Parathyroid adenoma (tissue), 2 donors: ENCODE measurements at regions not wholly inside any gene's neighbourhood (a gene's known extent, or its start where the extent isn't known, plus 50 kb on each side); places are given as distances from the start of the nearest gene placed in this dataset.

Experiments used
- H2AFZ ChIP-seq: fragments of 300-600 bp; sonication (generic); one replicate; pipeline ENCODE4 v1.7.0; 2017; ENCODE audit warnings: antibody characterized with exemption, mild to moderate bottlenecking
- H3K27ac ChIP-seq: fragments of 300-600 bp; sonication (generic); one replicate; pipeline ENCODE4 v1.7.0; 2017
- H3K27me3 ChIP-seq: fragments of 300-600 bp; sonication (generic); one replicate; pipeline ENCODE4 v1.7.0; 2017; ENCODE audit warnings: low read length; ENCODE audit not compliant: control insufficient read depth, insufficient read depth
- H3K36me3 ChIP-seq: fragments of 300-600 bp; sonication (generic); one replicate; pipeline ENCODE4 v1.7.0; 2017; ENCODE audit warnings: low read length; ENCODE audit not compliant: control insufficient read depth, insufficient read depth
- H3K4me1 ChIP-seq: fragments of 300-600 bp; sonication (generic); one replicate; pipeline ENCODE4 v1.7.0; 2017; ENCODE audit warnings: control low read depth
- H3K4me2 ChIP-seq: fragments of 300-600 bp; sonication (generic); one replicate; pipeline ENCODE4 v1.7.0; 2017; ENCODE audit warnings: low read length
- H3K4me3 ChIP-seq: fragments of 300-600 bp; sonication (generic); one replicate; pipeline ENCODE4 v1.7.0; 2017; ENCODE audit warnings: low read depth, low read length
- H3K79me2 ChIP-seq: fragments of 300-600 bp; sonication (generic); one replicate; pipeline ENCODE4 v1.7.0; 2017; ENCODE audit warnings: control low read depth
- H3K9ac ChIP-seq: fragments of 300-600 bp; sonication (generic); one replicate; pipeline ENCODE4 v1.7.0; 2017; ENCODE audit warnings: mild to moderate bottlenecking
- H3K9me3 ChIP-seq: fragments of 300-600 bp; sonication (generic); one replicate; pipeline ENCODE4 v1.7.0; 2017; ENCODE audit warnings: low read length; ENCODE audit not compliant: control insufficient read depth
- TF ChIP-seq, protein P1 (sequence below): fragments of 300-600 bp; sonication (generic); IDR thresholded peaks from one replicate; pipeline ENCODE4 v1.7.0; 2017; ENCODE audit warnings: antibody characterized with exemption, mild to moderate bottlenecking
- donor health status: primary hyperparathyroidism.

- Histone ChIP-seq H3K4me1 (peaks cover 2% of the 10 kb centered on the region), H3K9ac (no peak overlapping the region), H3K4me3 (no peak overlapping the region), H3K27ac (no peak overlapping the region), H3K27me3 (no peaks in the 10 kb centered on the region), H3K36me3 (no peaks in the 10 kb centered on the region), H3K79me2 (no peaks in the 10 kb centered on the region), H3K9me3 (no peaks in the 10 kb centered on the region), H2AFZ (no peak overlapping the region), H3K4me2 (no peak overlapping the region)
- TF ChIP-seq, protein P1, sequence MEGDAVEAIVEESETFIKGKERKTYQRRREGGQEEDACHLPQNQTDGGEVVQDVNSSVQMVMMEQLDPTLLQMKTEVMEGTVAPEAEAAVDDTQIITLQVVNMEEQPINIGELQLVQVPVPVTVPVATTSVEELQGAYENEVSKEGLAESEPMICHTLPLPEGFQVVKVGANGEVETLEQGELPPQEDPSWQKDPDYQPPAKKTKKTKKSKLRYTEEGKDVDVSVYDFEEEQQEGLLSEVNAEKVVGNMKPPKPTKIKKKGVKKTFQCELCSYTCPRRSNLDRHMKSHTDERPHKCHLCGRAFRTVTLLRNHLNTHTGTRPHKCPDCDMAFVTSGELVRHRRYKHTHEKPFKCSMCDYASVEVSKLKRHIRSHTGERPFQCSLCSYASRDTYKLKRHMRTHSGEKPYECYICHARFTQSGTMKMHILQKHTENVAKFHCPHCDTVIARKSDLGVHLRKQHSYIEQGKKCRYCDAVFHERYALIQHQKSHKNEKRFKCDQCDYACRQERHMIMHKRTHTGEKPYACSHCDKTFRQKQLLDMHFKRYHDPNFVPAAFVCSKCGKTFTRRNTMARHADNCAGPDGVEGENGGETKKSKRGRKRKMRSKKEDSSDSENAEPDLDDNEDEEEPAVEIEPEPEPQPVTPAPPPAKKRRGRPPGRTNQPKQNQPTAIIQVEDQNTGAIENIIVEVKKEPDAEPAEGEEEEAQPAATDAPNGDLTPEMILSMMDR = no peak
Observed at GRCh38 chr11:70519117-70519516, 120.8 kb downstream of the CTTN start.

DNA sequence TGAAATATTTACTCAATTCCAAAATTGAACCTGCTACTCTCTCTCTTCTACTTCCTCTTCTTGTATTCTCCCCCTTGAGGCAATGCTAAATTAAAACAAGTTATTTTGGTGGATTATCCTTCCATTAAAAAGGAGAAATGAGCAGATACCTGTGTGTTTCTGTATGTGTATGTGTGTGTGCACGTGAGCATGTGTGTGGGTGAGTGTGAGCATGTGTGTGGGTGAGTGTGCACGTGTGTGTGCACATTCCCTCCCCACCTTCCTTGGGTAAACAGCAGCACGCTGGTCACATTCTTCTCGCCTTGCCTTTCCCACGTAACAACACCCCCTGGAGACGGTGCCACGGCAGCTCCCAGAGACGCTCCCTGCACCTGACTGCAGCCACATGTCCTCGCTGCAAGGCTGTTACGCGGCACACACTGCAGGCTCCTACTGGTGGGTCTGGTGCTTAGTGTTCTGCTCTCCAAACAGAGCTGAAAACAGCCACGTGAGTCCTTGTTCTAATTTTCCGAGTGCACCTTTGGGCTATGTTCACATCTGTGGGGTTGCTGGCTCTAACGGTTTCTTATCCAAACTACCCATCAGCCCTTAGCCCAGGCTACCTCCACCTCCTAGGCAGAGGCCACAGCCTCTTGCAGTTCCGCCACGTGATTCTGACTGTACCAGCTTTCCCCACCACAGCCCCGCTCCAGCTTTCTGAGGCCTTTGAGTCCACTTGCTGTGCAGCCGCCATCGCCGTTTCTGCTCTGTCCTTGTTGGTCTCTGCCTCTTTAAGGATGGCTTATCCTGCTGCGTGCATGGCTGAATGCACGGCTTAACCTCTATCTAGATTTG lies 123.4 kb downstream of the CTTN start:
- Histone ChIP-seq H3K36me3 (no peaks in the 10 kb centered on the region), H2AFZ (peak overlapping the region; percentile 46), H3K9me3 (no peaks in the 10 kb centered on the region), H3K27ac (no peak overlapping the region), H3K9ac (no peak overlapping the region), H3K79me2 (no peaks in the 10 kb centered on the region), H3K4me3 (no peak overlapping the region), H3K4me2 (peak overlapping the region; percentile 17), H3K4me1 (peaks cover 2% of the 10 kb centered on the region), H3K27me3 (no peaks in the 10 kb centered on the region)
- TF ChIP-seq, protein P1 = no peak

DNA sequence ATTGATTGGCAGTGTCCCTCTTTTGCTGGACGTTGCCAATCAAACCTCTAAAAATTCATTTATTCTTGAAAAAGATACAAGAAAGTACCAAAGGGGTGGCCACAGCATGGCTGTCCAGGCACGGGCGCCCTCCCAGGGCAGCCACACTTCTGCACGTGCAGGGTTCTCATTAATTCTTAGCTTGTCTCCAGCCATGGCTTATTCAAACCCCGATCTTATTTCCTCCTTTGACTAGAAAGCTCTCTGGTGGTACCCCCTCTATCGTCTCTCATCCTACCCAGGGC lies 123.9 kb downstream of the CTTN start:
- no peaks in the 10 kb centered on the region for H3K79me2 ChIP-seq

GRCh38 chr11:70522593-70523311 lies 124.4 kb downstream of the CTTN start:
- Histone ChIP-seq H3K4me3 (no peak overlapping the region), H3K27me3 (no peaks in the 10 kb centered on the region), H2AFZ (peak overlapping the region; percentile 16), H3K4me1 (peaks cover 2% of the 10 kb centered on the region), H3K9ac (no peak overlapping the region), H3K79me2 (no peaks in the 10 kb centered on the region), H3K27ac (no peak overlapping the region), H3K4me2 (peak overlapping the region; percentile 17), H3K36me3 (no peaks in the 10 kb centered on the region), H3K9me3 (no peaks in the 10 kb centered on the region)
- TF ChIP-seq, protein P1 = no peak

More for the DNA sequence above, 123.9 kb downstream of the CTTN start:
- TF ChIP-seq, protein P1 = no peak
- peaks cover 2% of the 10 kb centered on the region for H3K4me1 ChIP-seq
- H3K36me3 ChIP-seq = no peaks in the 10 kb centered on the region
- H3K4me2 ChIP-seq = peak overlapping the region; percentile 17
- H3K9ac ChIP-seq = no peak overlapping the region
- no peaks in the 10 kb centered on the region for H3K27me3 ChIP-seq
- H3K27ac ChIP-seq = no peak overlapping the region
- peak overlapping the region; percentile 46 for H2AFZ ChIP-seq
- no peaks in the 10 kb centered on the region for H3K9me3 ChIP-seq
- H3K4me3 ChIP-seq = no peak overlapping the region
